Kidney (tissue), 13 donors: ENCODE measurements at regions not wholly inside any gene's neighbourhood (a gene's known extent, or its start where the extent isn't known, plus 50 kb on each side); places are given as distances from the start of the nearest gene placed in this dataset.

Source experiments
- DNase-seq, 5 donors: peaks; one replicate each; pipeline ENCODE4 v3.0.0-alpha.2; 2013 to 2020
- FAIRE-seq: peaks from 2 replicates; lab custom pipeline; 2012; peaks lifted over from hg19 to GRCh38; lab: Jason Lieb, UNC
- H3K27ac ChIP-seq, 2 donors: one replicate each; pipeline ENCODE4 v1.7.0; 2013; ENCODE audit warnings: low read depth in 2 of 2, low read length in 2 of 2, inconsistent platforms in 1 of 2
- H3K27me3 ChIP-seq: one replicate; pipeline ENCODE4 v1.7.1; 2013; ENCODE audit warnings: low read length, inconsistent platforms; ENCODE audit not compliant: control insufficient read depth, insufficient read depth
- H3K36me3 ChIP-seq, 3 donors: one replicate each; pipeline versions ENCODE4 v1.7.0 to v1.7.1; 2013; ENCODE audit warnings: low read length in 3 of 3, control low read depth in 1 of 3, inconsistent platforms in 1 of 3; ENCODE audit not compliant: insufficient read depth in 3 of 3, control insufficient read depth in 2 of 3
- H3K4me1 ChIP-seq, 3 donors: one replicate each; pipeline versions ENCODE4 v1.7.0 to v1.7.1; 2013; ENCODE audit warnings: low read length in 3 of 3, inconsistent platforms in 1 of 3, low read depth in 1 of 3; ENCODE audit not compliant: control insufficient read depth in 2 of 3, insufficient read depth in 2 of 3
- H3K4me3 ChIP-seq, 3 donors: one replicate each; pipeline versions ENCODE4 v1.7.0 to v1.8.1; 2013; ENCODE audit warnings: low read length in 3 of 3, control low read depth in 1 of 3, inconsistent platforms in 1 of 3
- H3K9ac ChIP-seq, 3 donors: one replicate each; pipeline versions ENCODE4 v1.7.0 to v1.7.1; 2013; ENCODE audit warnings: low read length in 3 of 3, control low read depth in 1 of 3, inconsistent platforms in 1 of 3
- H3K9me3 ChIP-seq, 3 donors: one replicate each; pipeline versions ENCODE4 v1.7.0 to v1.7.1; 2013; ENCODE audit warnings: low read length in 3 of 3, control low read depth in 1 of 3, inconsistent platforms in 1 of 3; ENCODE audit not compliant: control insufficient read depth in 2 of 3, insufficient read depth in 1 of 3
- CTCF ChIP-seq: IDR thresholded peaks from 3 replicates; pipeline ENCODE4 v1.5.1; 2012; ENCODE audit warnings: mild to moderate bottlenecking, moderate library complexity, borderline replicate concordance; ENCODE audit not compliant: insufficient read depth; ENCODE audit errors: extremely low read depth
- intact Hi-C: fragments of 100-400 bp; cut with DNase I; formaldehyde crosslinking; loops from one replicate; pipeline ENCODE4 v1.11.1; 2022
- donor health status: control.
- donor health status: control.
- donor health status: control.
- donor health status: control.
- donor health status: control.
- donor health status: DM: yes; HTN: yes; CAD: no.
- donor health status: Normal renal cell carcinoma (clear cell type).

- FAIRE-seq (no peak), DNase-seq (no peak)
- Histone ChIP-seq H3K9me3 (no peaks in the 10 kb centered on the region), H3K27me3 (no peaks in the 10 kb centered on the region), H3K4me3 (no peak overlapping the region), H3K4me1 (no peaks in the 10 kb centered on the region), H3K27ac (no peak overlapping the region), H3K36me3 (no peaks in the 10 kb centered on the region), H3K9ac (no peak overlapping the region)
- intact Hi-C loops, result no loop called here
- TF ChIP-seq CTCF, result no peak
Observed at GRCh38 chr6:141445928-141446628, 686.6 kb upstream of the GJE1 start.

DNA sequence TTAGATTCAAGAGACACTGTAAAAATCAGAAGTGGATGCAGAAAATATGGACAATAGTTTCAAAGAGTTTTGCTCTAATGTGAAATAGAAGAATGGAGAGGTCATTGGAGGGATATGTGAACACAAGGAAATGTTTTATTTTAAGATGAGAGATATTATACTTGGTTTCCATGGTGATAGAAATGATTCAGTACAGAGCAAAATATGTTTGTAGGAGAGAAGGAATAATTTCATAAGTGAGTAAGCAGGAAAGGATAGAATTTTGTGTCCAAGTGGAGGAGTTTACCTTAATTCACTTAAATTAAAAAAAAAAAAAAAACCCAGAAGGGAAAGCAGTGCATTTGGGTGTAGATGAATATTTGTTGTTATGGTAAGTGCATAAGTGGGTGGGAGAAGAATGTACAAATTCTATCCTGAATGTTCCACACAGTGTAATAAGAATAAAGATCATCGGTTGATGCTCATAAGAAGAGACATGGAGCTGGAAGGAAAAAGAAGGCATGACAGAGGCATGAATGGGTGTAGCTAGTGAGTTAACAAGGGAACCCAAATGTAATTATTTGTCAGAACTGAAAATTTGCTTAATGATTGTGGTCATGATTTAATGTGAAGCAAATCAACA lies 688.9 kb upstream of the GJE1 start:
- intact Hi-C loops, result no loop called here
- DNase-seq, result no peak
- TF ChIP-seq CTCF, result no peak
- Histone ChIP-seq H3K4me1 (no peaks in the 10 kb centered on the region), H3K4me3 (no peak overlapping the region), H3K27ac (no peak overlapping the region), H3K9ac (no peak overlapping the region), H3K36me3 (no peaks in the 10 kb centered on the region), H3K27me3 (no peaks in the 10 kb centered on the region), H3K9me3 (no peaks in the 10 kb centered on the region)
- no peak for FAIRE-seq

- FAIRE-seq, result no peak
- DNase-seq, result no peak
Observed at GRCh38 chr6:141443032-141443431, 689.7 kb upstream of the GJE1 start.

More at GRCh38 chr6:141443032-141443431, 689.7 kb upstream of the GJE1 start:
- Histone ChIP-seq H3K4me3 (no peak overlapping the region), H3K27ac (no peak overlapping the region), H3K9me3 (no peaks in the 10 kb centered on the region), H3K9ac (no peak overlapping the region), H3K4me1 (no peaks in the 10 kb centered on the region), H3K27me3 (no peaks in the 10 kb centered on the region), H3K36me3 (no peaks in the 10 kb centered on the region)
- intact Hi-C loops, result no loop called here
- no peak for TF ChIP-seq CTCF
